Lower leg skin (tissue), 3 donors: ENCODE measurements at regions not wholly inside any gene's neighbourhood (a gene's known extent, or its start where the extent isn't known, plus 50 kb on each side); places are given as distances from the start of the nearest gene placed in this dataset.

Experiments used
- CTCF ChIP-seq, 3 donors: fragments of 450-650 bp; IDR thresholded peaks; one replicate each; pipeline ENCODE4 v1.5.1; 2016; ENCODE audit warnings: antibody characterized with exemption in 3 of 3, mild to moderate bottlenecking in 3 of 3, moderate library complexity in 2 of 3
- POLR2A ChIP-seq, 2 donors: fragments of 450-650 bp; IDR thresholded peaks; one replicate each; pipeline ENCODE4 v1.6.1; 2016 to 2017; ENCODE audit warnings: antibody characterized with exemption in 2 of 2, mild to moderate bottlenecking in 1 of 2, moderate library complexity in 1 of 2

- TF ChIP-seq CTCF (IDR thresholded peaks at IDR 0.05) (no peak), POLR2A (IDR thresholded peaks at IDR 0.05) (no peak)
Measured at GRCh38 chr2:19101968-19102367, 256.5 kb downstream of the OSR1 start.
